Natural killer cell treated with Interleukin-12 subunit alpha and Interleukin-12 subunit beta and Interleukin-15 and Interleukin-18, amount 100 ng/mL, for 72 hours (primary cell): ENCODE measurements at regions not wholly inside any gene's neighbourhood (a gene's known extent, or its start where the extent isn't known, plus 50 kb on each side); places are given as distances from the start of the nearest gene placed in this dataset.

ENCODE experiments used
- ATAC-seq, 2 donors: fragments of 150-1000 bp; cut with Tn5 transposase in 1 of 2; sonication (Bioruptor Pico), chemical (Tn5 transposase) in 1 of 2; 2 replicates each; pipeline ENCODE4 v1.10.0; 2021
- DNase-seq: peaks from one replicate; pipeline ENCODE4 v3.0.0; 2022; ENCODE audit warnings: low spot score
- H3K27ac Mint-ChIP-seq, 2 donors: 1 replicate in 1 of 2; 2 replicates in 1 of 2; pipeline ENCODE4 v1.8.0; 2022; ENCODE audit warnings: mixed read lengths in 2 of 2, mild to moderate bottlenecking in 1 of 2, moderate library complexity in 1 of 2
- H3K27me3 Mint-ChIP-seq, 2 donors: 1 replicate in 1 of 2; 2 replicates in 1 of 2; pipeline ENCODE4 v1.8.0; 2022; ENCODE audit warnings: mixed read lengths in 2 of 2
- H3K36me3 Mint-ChIP-seq: one replicate; pipeline ENCODE4 v1.8.0; 2022; ENCODE audit warnings: mixed read lengths
- H3K4me1 Mint-ChIP-seq, 2 donors: 1 replicate in 1 of 2; 2 replicates in 1 of 2; pipeline ENCODE4 v1.8.0; 2022; ENCODE audit warnings: low read depth in 2 of 2, mixed read lengths in 2 of 2, mild to moderate bottlenecking in 1 of 2
- H3K4me3 Mint-ChIP-seq: one replicate; pipeline ENCODE4 v1.8.0; 2022; ENCODE audit warnings: mixed read lengths
- H3K9me3 Mint-ChIP-seq: 2 replicates; pipeline ENCODE4 v1.8.0; 2022; ENCODE audit warnings: mixed read lengths

DNA sequence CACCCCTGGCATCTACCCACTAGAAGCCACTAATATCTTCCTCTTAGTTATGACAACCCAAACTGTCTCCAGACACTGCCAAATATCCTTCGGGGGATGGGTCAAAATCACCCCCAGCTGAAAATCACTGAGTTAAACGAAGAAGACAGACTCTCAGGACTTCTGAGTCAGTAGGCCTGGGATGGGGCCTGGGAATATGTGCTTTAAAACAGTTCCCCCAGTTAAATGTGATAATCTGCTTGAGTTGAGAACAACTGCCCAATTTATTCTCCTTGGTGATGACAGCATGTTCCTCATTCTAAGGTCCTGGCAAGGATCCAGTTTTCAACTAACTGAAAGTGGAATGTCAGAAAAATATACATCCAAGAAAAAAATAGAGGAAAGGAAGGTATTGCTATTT is 52.4 kb downstream of the CBLL2 start:
- H3K4me3 Mint-ChIP-seq = no peak overlapping the region
- no peak for DNase-seq
- no peaks in the 10 kb centered on the region for H3K4me1 Mint-ChIP-seq
- H3K27ac Mint-ChIP-seq = no peak overlapping the region
- peaks cover 4% of the 10 kb centered on the region for H3K9me3 Mint-ChIP-seq
- ATAC-seq = no peak
- peaks cover 0 to 4% of the 10 kb centered on the region in 2 donors for H3K27me3 Mint-ChIP-seq
- no peaks in the 10 kb centered on the region for H3K36me3 Mint-ChIP-seq

GRCh38 chrX:22329783-22330182 is 57.1 kb downstream of the CBLL2 start:
- ATAC-seq (no peak), DNase-seq (no peak)
- no peaks in the 10 kb centered on the region for H3K9me3 Mint-ChIP-seq
- H3K27ac Mint-ChIP-seq = no peak overlapping the region
- no peaks in the 10 kb centered on the region for H3K27me3 Mint-ChIP-seq
- H3K4me3 Mint-ChIP-seq = no peak overlapping the region
- H3K36me3 Mint-ChIP-seq = no peaks in the 10 kb centered on the region
- no peaks in the 10 kb centered on the region for H3K4me1 Mint-ChIP-seq

GRCh38 chrX:22338740-22339139 is 66.0 kb downstream of the CBLL2 start:
- no peak overlapping the region for H3K27ac Mint-ChIP-seq
- no peak overlapping the region for H3K4me3 Mint-ChIP-seq
- ATAC-seq = no peak
- no peaks in the 10 kb centered on the region for H3K36me3 Mint-ChIP-seq
- H3K4me1 Mint-ChIP-seq = no peaks in the 10 kb centered on the region
- no peaks in the 10 kb centered on the region for H3K27me3 Mint-ChIP-seq
- H3K9me3 Mint-ChIP-seq = peaks cover 6% of the 10 kb centered on the region
- no peak for DNase-seq

GRCh38 chrX:22339459-22339858 is 66.7 kb downstream of the CBLL2 start:
- Mint-ChIP-seq H3K4me1 (no peaks in the 10 kb centered on the region), H3K36me3 (no peaks in the 10 kb centered on the region), H3K27ac (no peak overlapping the region), H3K9me3 (peaks cover 6% of the 10 kb centered on the region), H3K4me3 (no peak overlapping the region), H3K27me3 (no peaks in the 10 kb centered on the region)
- DNase-seq (no peak), ATAC-seq (no peak)

- no peaks in the 10 kb centered on the region for H3K4me1 Mint-ChIP-seq
- H3K9me3 Mint-ChIP-seq = peaks cover 6% of the 10 kb centered on the region
- H3K4me3 Mint-ChIP-seq = no peak overlapping the region
- ATAC-seq (no peak), DNase-seq (no peak)
- no peaks in the 10 kb centered on the region for H3K27me3 Mint-ChIP-seq
- no peak overlapping the region for H3K27ac Mint-ChIP-seq
- H3K36me3 Mint-ChIP-seq = no peaks in the 10 kb centered on the region
Observed at GRCh38 chrX:22340022-22340616, 67.4 kb downstream of the CBLL2 start.

- H3K36me3 Mint-ChIP-seq = no peaks in the 10 kb centered on the region
- H3K27me3 Mint-ChIP-seq = no peaks in the 10 kb centered on the region
- H3K27ac Mint-ChIP-seq = no peak overlapping the region
- DNase-seq (no peak), ATAC-seq (no peak)
- H3K4me3 Mint-ChIP-seq = no peak overlapping the region
- H3K4me1 Mint-ChIP-seq = no peaks in the 10 kb centered on the region
- H3K9me3 Mint-ChIP-seq = peaks cover 3% of the 10 kb centered on the region
Observed at GRCh38 chrX:22343192-22343591, 70.5 kb downstream of the CBLL2 start.

DNA sequence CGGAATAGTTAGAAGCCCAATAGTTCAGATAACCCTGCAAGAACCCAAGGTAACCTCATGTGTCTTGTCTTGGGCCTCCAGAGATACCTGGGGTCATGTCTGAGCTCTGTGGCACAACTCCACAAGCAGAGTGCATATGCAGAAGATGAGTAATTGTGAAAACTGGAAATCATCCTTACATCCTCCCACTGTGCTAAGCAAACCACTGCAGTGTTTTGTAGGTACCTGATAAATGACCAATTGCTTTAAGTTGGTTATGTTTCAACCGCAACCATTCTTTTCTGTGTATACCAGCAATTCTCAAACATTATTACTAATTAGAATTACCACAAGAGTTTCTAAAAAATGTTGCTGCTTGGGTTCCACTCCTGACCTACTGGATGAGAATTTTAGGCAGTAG is 73.2 kb downstream of the CBLL2 start:
- no peaks in the 10 kb centered on the region for H3K27me3 Mint-ChIP-seq
- H3K4me1 Mint-ChIP-seq = no peaks in the 10 kb centered on the region
- no peak overlapping the region for H3K4me3 Mint-ChIP-seq
- no peak overlapping the region for H3K27ac Mint-ChIP-seq
- ATAC-seq (no peak), DNase-seq (no peak)
- no peaks in the 10 kb centered on the region for H3K36me3 Mint-ChIP-seq
- no peaks in the 10 kb centered on the region for H3K9me3 Mint-ChIP-seq

- ATAC-seq = no peak
- Mint-ChIP-seq H3K4me1 (no peaks in the 10 kb centered on the region), H3K27ac (no peak overlapping the region), H3K27me3 (no peaks in the 10 kb centered on the region), H3K36me3 (no peaks in the 10 kb centered on the region), H3K9me3 (no peaks in the 10 kb centered on the region), H3K4me3 (no peak overlapping the region)
- DNase-seq = no peak
Observed at GRCh38 chrX:22347491-22347890, 74.8 kb downstream of the CBLL2 start.

DNA sequence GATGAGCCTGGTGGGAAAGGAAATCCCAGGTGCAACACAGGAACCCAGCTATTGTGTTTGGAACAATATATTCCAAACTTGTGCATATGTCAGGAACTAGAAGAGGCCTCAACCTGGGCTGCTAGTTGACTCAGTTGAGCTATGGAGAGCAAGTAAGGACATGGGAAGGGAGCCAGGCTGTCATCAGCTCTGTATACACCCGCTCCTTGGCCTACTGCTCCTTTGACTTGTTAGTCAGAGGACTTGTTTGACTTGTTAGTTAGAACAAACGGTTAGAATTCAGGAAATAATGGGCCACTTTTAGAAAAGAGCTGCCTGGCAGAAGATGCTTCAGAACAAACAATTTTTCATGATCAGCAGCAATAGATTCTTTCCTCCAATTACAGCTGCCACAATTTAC is 76.4 kb downstream of the CBLL2 start:
- ATAC-seq (no peak), DNase-seq (no peak)
- Mint-ChIP-seq H3K27ac (no peak overlapping the region), H3K36me3 (no peaks in the 10 kb centered on the region), H3K4me3 (no peak overlapping the region), H3K27me3 (no peaks in the 10 kb centered on the region), H3K4me1 (no peaks in the 10 kb centered on the region), H3K9me3 (no peaks in the 10 kb centered on the region)

DNA sequence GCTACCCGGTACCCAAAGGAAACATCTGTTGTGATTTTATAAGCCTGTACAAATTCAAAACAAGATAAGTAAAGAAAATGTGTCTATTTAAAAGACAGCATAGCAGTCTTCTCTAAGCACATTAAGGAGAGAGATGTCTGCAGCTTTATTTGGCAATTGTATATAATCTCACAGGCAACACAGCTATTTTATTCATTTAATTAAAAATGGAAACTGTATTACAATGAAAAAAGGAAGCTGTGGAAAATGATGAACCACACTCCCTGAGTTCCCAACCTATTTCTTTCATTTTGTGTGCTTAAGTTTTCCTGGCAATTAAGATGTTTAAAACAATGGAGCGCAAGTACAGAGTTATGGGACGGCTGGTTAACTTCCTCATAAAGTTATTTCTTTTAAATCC is 78.4 kb downstream of the CBLL2 start:
- Mint-ChIP-seq H3K27me3 (no peaks in the 10 kb centered on the region), H3K4me1 (no peaks in the 10 kb centered on the region), H3K27ac (no peak overlapping the region), H3K9me3 (no peaks in the 10 kb centered on the region), H3K36me3 (no peaks in the 10 kb centered on the region), H3K4me3 (no peak overlapping the region)
- no peak for DNase-seq
- ATAC-seq = no peak

DNA sequence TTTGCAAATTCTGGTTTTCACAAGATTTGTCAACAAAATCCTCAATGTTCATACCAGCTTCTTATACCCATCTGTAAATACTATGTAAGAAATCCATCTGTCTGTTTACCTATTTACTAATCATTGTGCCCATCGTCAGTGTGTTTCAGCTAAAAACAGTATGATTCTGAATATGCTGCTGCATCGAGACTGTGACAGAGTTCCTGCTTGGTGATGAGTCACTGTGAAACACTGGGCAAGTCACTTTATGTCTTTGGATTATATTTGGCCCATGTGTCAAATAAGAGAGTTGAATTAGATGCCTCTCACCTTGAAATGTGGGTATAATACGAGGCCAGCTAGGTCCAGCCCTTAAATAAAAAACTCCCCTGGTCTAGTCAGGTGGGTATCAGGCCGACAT is 79.3 kb downstream of the CBLL2 start:
- no peak overlapping the region for H3K4me3 Mint-ChIP-seq
- H3K4me1 Mint-ChIP-seq = no peaks in the 10 kb centered on the region
- no peak for ATAC-seq
- H3K9me3 Mint-ChIP-seq = no peaks in the 10 kb centered on the region
- DNase-seq = no peak
- H3K27ac Mint-ChIP-seq = no peak overlapping the region
- H3K36me3 Mint-ChIP-seq = no peaks in the 10 kb centered on the region
- no peaks in the 10 kb centered on the region for H3K27me3 Mint-ChIP-seq

GRCh38 chrX:22357621-22358020 is 84.9 kb downstream of the CBLL2 start:
- H3K9me3 Mint-ChIP-seq = peaks cover 7% of the 10 kb centered on the region
- H3K4me3 Mint-ChIP-seq = no peak overlapping the region
- no peaks in the 10 kb centered on the region for H3K36me3 Mint-ChIP-seq
- ATAC-seq (no peak), DNase-seq (no peak)
- peaks cover 0 to 4% of the 10 kb centered on the region in 2 donors for H3K27me3 Mint-ChIP-seq
- H3K4me1 Mint-ChIP-seq = no peaks in the 10 kb centered on the region
- H3K27ac Mint-ChIP-seq = no peak overlapping the region

- H3K36me3 Mint-ChIP-seq = no peaks in the 10 kb centered on the region
- H3K9me3 Mint-ChIP-seq = peaks cover 11% of the 10 kb centered on the region
- DNase-seq (no peak), ATAC-seq (no peak)
- H3K27me3 Mint-ChIP-seq = peaks cover 0 to 4% of the 10 kb centered on the region in 2 donors
- no peak overlapping the region for H3K4me3 Mint-ChIP-seq
- H3K4me1 Mint-ChIP-seq = no peaks in the 10 kb centered on the region
- H3K27ac Mint-ChIP-seq = no peak overlapping the region
Observed at GRCh38 chrX:22360129-22360528, 87.4 kb downstream of the CBLL2 start.

DNA sequence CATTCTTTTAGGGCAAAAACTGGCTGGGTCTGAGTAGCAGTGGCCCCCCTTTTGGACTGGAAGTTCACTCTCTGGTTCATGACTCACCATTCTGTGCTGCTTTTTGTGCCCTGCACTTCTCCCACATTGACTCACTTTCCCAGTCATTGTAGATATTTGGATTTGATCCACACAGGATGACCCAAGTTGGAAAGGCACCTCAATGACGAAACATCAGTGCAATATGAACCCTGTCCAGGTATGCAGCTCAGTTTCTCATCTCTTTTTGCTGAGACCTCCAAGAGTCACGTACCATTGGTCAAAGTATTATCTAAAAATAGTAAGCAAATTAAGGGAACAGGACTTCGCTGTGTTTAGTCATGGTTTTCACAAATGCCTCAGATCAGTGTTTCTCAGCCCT is 92.7 kb downstream of the CBLL2 start:
- Mint-ChIP-seq H3K4me3 (no peak overlapping the region), H3K9me3 (peaks cover 11% of the 10 kb centered on the region), H3K27me3 (peaks cover 0 to 4% of the 10 kb centered on the region in 2 donors), H3K27ac (no peak overlapping the region), H3K4me1 (no peaks in the 10 kb centered on the region), H3K36me3 (no peaks in the 10 kb centered on the region)
- ATAC-seq (no peak), DNase-seq (no peak)

GRCh38 chrX:22366166-22366702 is 93.5 kb downstream of the CBLL2 start:
- no peak for ATAC-seq
- Mint-ChIP-seq H3K9me3 (peaks cover 6% of the 10 kb centered on the region), H3K27me3 (no peaks in the 10 kb centered on the region), H3K4me3 (no peak overlapping the region), H3K4me1 (no peaks in the 10 kb centered on the region), H3K27ac (no peak overlapping the region), H3K36me3 (no peaks in the 10 kb centered on the region)
- DNase-seq = no peak
